ENCODE measurements at regions not wholly inside any gene's neighbourhood (a gene's known extent, or its start where the extent isn't known, plus 50 kb on each side); places are given as distances from the start of the nearest gene placed in this dataset.

DNA sequence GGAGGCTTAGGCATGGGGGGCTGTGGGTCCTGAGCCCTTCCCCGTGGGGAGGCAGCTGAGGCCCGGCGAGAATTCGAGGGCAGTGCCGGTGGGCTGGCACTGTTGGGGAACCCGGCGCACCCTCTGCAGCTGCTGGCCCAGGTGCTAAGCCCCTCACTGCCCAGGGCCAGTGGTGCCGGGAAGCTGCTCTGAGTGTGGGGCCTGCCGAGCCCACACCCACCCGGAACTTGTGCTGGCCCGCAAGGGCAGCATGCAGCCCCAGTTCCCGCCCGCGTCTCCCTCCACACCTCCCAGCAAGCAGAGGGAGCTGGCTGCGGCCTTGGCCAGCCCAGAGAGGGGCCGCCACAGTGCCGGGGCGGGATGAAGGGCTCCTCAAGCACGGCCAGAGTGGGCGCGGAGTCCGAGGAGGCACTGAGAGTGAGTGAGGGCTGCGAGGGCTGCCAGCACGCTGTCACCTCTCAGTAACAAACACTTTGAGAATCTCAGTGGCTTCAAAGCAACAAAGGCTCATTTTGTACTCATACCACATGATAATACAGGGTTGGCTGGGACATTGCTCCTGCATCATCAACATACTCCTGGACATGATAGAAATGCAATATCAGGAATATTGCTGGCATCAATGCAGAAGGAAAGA lies 265.7 kb upstream of the ANKRD55 start:
- no peak for DNase-seq (ENCODE audit: low read depth in 3 of 3, low spot score in 2 of 3)

DNA sequence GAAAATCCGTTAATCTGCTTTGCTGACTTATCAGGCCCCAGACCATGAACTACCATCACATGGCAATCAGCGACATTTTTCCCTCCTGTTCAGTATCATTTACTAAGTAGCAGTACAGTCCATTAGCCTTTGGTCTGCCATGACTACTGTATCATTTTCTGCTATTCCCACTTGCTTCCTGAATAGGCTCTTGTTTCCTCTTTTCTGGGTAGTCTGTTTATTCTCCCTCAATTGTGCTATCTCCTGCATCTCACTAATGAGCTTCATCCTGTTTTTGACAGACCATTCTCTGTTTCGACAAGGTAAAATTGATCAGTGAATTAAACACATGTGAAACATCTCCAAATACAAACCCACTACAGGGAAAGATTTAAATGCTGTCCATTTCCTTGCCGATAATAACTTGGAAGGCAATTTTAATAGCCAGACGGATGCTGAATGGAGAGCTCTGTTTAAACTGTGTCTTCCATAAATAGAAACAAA lies 263.5 kb upstream of the ANKRD55 start:
- DNase-seq (ENCODE audit: low read depth in 3 of 3, low spot score in 2 of 3): no peak

DNA sequence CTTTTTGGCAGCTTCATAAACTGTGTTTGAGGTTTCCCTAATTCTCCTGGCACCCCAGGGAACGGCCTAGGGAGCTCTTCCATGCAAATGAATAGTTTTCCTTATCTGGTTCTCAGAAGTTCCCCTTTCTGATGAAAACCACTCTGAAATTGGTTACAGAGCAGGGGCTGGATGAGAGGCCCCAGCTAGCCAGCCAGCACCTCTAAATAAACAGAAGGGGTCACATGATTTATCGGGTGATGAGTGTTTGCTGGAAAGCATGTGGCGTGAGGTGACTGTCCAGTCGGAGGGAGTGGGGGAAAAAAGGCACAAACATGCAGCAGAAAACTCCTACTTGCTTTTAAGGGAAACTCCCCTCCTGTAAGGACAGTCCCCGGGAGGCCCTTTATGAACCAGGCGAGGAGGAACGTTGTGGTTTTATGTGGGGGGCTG lies 261.2 kb upstream of the ANKRD55 start:
- no peak for DNase-seq (ENCODE audit: low read depth in 3 of 3, low spot score in 2 of 3)

DNA sequence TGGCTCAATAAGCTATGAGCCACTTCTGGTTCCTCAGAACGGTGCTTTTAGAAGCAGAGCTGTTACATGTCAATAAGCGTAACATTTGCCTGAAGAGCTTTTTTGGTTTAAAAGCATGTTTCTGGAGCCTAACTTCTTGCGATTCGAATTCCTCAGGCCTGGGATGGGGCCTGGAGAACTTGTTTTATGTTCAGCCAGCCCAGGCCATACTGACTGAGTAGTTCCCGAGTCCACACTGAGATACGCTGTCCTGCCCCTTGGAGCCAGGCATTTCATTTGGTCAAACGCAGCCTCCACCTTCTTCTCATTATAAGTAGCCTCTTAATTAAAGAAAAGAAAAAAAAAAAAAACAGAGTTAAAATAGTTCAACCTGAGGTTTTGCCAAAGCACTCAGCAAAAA lies 260.6 kb upstream of the ANKRD55 start:
- DNase-seq (ENCODE audit: low read depth in 3 of 3, low spot score in 2 of 3): no peak

DNA sequence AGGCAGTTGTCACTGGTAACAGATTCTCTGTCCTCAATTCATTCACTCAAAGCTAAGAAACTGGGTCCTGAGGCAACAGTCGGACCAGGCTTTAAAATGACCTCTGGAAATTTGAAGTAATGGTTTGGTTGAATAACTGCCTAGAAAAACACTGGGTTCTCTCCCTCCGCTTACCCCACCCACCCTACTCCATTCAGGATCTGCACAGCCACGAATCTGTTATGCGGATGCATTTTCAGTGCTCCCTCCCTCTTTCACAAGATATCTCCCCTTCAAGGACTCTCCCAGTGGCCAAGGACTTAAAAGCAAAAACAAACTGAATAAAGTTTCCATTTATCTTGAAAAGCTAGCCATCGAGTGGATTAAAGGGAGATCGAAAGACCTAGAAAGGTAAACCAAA lies 260.2 kb upstream of the ANKRD55 start:
- no peak for DNase-seq (ENCODE audit: low read depth in 3 of 3, low spot score in 2 of 3)

DNA sequence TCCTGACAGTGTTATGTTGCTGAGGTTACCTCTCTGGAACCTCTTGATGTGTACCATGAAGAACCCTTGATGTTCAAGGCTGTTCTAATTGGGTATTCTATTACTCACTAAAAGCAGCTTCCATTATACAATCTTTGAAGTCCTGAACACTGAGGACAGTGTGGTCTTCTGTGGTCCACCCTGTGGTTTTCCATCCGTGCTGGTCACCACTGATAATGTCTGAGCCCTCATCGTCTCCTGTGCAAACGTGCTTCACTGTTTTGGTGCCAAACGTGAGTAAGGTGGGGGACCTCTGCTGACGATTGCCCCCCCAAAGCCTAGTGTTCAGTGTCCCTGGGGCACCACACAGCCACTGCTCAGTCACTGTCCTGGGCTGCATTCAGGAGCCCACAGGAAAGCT lies 259.7 kb upstream of the ANKRD55 start:
- no peak for DNase-seq (ENCODE audit: low read depth in 3 of 3, low spot score in 2 of 3)

DNA sequence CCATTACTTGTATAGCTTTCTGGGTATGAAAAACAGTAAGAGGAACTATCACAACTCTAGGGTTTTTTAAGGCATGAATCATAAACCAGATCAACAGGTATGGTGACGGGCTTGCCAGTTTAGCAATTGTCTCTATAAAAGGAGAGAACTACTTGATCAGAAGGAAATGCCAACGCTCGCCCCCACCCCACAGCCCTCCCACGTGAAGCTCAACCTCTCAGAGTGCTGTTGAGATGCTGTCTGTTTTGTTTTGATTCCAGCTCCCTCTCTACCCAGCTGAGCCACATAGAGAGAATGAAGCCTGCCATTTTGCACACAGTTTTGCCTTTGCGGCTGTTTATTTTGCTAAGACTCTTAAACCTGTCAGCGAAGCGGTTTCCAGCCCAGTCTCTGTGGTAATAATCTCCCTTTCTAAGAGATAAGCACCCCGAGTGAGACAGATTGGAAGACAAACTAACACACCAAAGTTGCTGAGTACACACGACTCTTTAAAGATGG lies 257.9 kb upstream of the ANKRD55 start:
- DNase-seq (ENCODE audit: low read depth in 3 of 3, low spot score in 2 of 3): no peak

DNA sequence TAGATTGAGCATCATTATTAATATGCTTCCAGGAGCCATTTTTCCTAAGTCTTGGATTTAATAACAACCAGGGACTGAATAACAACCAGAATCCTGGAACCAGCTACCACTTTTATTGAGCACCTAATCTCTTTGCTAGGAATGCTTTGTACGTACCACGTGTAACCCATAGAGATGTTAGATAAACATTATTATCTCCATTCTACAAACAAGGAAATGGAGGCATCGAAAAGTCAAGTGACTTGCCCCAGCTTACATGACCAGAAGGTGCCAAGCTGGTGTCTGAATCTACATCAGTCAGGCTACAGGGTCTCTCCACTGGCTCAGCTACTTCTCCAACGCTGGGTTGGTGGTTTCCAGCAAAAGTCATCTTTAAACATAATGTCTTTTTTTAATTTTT lies 256.1 kb upstream of the ANKRD55 start:
- DNase-seq (ENCODE audit: low read depth in 3 of 3, low spot score in 2 of 3): no peak

DNA sequence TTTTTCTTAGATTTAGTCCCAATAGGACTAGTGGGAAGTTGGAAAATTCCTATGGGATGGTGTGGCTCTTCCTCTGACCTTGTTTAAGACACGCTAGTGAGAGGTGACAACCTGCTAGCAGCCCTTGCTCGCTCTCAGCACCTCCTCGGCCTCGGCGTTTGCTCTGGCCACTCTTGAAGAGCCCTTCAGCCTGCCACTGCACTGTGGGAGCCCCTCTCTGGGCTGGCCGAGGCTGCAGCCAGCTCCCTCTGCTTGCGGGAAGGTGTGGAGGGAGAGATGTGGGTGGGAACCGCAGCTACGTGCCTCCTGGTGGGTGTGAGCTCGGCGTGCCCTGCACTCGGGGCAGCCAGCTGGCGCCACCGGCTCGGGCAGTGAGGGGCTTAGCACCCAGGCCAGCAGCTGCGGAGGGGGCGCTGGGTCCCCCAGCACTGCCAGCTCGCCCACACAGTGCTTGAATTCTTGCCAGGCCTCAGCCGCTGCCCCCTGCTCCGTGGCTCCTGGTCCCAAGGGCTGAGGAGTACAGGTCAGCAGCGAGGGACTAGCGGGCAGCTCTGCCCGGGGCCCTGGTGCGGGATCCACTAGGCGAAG lies 254.5 kb upstream of the ANKRD55 start:
- no peak for DNase-seq (ENCODE audit: low read depth in 3 of 3, low spot score in 2 of 3)

DNA sequence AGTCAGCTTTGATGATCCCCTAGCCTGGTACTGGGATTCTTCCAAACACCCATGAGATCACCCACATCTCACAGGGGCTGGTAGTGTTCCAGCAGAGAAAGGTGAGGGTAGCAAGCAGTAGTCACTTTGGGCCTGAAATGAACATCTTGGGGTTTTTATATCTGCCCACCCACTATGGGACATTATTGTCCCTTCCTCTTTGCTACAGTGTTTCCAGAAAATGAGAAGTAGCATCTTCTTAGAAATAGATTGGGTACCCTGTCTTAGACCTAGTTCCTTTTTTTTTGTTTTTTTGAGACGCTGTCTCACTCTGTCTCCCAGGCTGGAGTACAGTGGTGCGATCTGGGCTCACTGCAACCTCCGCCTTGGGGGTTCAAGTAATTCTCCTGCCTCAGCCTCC lies 249.2 kb upstream of the ANKRD55 start:
- DNase-seq (ENCODE audit: low read depth in 3 of 3, low spot score in 2 of 3): no peak

DNA sequence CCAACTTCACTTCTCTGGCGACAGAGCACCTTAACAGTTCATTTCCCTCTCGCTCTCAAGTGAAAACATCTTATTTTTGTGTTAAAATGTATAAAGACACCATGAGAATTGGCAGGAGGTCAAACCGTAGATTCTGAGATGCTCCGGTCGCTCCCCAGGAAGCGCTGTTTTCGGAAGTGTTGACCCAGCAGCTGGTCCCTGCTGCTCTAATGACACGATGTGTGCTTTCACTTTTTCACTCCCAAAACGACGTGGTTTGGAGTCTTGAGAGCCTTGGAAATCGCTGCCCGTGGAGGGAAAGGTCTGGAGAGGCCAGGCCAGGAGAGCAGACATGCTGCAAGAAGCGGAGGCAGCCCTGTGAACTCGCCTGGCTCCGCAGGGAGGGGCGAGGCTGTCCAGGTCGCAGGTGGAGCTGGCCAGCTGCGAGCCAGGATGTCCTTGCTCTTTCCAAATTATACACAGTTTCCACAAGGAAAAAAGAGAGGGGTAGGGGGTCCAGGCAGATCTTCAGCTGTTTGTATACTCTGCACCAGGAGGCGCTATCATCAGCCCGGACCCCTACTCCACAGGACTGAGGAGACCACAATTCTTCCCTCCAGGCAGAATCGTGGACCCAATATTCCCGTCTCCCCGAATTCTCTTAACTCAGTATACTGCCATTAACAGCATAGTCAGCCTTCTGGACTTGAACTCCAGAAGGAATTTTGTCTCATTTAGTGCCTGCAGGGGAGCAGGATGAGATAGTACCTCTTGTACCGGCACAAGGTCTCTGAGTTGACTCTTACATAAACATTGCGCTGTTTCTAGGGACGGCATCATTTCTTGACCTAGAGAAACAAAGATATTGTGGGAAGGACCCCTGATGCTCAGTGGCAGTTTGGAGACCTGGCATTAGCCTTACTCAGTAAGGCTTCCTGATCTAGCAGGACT lies 248.6 kb upstream of the ANKRD55 start:
- peak; percentile 58 to 73 (median 64) for DNase-seq (ENCODE audit: low read depth in 3 of 3, low spot score in 2 of 3)

DNA sequence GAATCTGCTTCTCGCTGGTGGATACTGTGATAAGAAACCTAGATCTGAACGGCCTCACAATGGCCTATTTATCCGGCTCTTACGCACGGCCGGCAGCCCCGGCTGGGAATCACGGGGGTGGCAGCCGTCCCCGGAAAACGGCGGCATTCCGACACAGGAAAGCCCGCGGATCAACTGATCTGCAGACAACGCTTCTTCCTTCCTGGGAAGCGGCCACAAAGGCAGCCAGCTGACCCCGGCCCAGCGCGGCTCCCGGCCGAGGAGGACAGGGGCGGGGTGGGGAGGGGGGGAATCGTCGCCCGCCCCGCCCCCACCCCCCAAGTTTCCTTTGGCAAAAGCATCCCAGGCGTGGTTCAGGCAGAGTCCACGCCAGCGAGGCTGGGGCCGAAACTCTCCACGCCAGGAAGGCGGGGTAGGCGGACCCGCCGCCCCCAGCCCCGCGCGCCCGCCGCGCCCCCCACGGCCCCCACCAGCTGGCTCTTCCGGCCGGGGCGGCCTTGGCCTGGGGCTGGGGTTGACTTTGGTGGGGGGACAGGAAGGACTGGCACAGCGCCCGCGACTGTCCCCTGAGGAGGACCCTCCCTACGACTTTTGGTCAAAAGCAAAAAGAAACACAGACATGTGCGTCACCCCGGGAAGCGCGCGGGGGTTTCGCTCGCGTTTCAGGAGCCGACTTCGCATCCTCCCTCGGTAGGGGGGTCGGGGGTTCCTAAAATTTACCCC lies 247.7 kb upstream of the ANKRD55 start:
- peak in 2 of 3 donors; percentile 45 to 58 for DNase-seq (ENCODE audit: low read depth in 3 of 3, low spot score in 2 of 3)

DNA sequence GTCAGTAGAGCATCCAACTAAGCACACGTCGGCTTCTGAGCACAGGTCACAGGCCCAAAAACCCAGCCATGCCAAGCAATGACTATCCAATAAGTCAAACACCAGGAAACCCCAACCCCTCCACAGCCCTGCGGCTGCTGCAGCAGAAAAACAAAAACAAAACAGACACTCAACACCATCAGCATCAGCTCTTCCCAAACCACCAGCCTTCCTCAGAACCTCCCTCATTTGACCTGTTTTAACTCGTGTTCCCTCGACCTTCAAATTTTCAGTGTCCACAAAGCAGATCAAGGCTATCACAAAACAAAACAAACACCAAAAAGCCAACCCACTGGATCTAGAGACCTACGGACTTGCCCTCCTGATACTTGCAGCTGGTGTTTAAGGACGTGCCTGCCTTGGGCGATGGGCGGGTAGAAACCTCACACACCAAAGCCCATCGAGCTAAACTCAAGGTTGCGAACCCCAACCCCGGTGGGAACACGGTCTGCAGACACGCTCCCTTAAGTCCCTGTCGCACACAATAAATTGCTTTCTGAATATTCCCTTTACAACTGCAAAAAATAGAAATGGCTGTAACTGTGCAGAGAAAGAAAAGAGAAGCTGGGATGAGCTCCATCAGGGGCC lies 247.1 kb upstream of the ANKRD55 start:
- peak in 2 of 3 donors; percentile 61 to 63 for DNase-seq (ENCODE audit: low read depth in 3 of 3, low spot score in 2 of 3)

DNA sequence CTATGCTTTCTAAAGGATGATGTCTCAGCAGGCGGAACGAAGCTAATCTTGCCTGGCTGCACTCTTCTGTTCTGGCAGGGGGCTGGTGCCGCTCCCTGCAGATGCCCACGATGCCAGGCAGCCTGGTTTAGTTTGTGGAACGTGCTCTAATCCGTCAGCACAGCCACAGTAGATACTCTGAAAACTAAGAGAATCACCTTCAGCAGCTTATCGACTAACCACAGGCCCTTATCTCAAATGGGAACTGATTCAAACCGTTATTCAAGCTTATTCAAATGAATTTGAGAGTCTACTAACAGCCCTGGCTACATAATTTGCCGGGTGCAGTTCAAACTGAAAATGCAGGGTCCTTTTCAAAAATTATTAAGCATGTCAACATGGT lies 246.6 kb upstream of the ANKRD55 start:
- no peak for DNase-seq (ENCODE audit: low read depth in 3 of 3, low spot score in 2 of 3)

DNA sequence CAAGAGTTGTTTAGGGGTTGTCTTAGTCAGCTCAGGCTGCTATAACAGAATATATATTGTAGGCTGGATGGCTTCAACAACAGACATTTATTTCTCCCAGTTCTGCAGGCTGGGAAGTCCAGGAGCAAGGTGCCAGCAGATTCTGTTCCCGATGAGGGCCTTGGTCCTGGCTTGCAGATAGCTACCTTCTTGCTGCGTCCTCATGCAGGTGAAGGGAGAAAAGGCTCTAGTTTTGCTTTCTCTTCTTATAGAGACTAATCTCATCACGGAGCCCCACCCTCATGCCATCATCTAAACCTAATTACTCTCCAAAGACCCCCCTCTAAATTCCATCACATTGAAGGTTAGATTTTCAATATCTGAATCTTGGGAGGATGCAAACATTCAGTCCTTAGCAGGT lies 246.0 kb upstream of the ANKRD55 start:
- DNase-seq (ENCODE audit: low read depth in 3 of 3, low spot score in 2 of 3): no peak

DNA sequence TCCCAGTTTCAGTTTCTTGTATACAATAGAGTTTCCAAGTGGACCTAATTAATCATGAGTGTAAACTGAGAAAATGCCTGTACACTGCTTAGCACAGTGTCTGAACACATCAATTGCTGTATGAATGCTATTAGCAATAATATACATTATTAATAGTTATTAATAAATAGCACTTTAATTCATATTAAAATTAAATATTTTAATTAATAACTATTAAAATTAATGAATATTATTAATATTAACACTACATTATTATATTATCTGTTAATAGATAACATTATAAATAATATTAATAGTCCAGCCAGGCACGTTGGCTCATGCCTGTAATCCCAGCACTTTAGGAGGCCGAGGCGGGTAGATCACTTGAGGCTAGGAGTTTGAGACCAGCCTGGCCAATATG lies 244.9 kb upstream of the ANKRD55 start:
- DNase-seq (ENCODE audit: low read depth in 3 of 3, low spot score in 2 of 3): no peak

DNA sequence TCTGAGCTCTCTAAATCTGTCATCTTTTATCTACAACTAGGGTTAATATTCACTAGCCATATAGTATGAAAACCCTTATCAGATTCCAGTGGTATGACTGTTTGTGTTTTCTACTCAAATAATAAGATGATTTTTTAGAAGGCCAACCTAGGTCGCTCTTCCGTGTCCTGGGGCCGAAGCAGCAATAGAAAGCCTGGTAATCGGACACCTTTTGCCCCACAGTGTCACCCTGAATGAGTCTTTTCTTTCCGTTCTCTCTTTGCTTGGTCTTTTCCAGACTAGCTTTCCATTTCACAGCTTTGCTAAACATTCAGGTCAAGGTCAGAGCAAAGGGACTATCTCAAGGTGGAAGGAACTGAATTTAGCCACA lies 243.3 kb upstream of the ANKRD55 start:
- DNase-seq (ENCODE audit: low read depth in 3 of 3, low spot score in 2 of 3): no peak

DNA sequence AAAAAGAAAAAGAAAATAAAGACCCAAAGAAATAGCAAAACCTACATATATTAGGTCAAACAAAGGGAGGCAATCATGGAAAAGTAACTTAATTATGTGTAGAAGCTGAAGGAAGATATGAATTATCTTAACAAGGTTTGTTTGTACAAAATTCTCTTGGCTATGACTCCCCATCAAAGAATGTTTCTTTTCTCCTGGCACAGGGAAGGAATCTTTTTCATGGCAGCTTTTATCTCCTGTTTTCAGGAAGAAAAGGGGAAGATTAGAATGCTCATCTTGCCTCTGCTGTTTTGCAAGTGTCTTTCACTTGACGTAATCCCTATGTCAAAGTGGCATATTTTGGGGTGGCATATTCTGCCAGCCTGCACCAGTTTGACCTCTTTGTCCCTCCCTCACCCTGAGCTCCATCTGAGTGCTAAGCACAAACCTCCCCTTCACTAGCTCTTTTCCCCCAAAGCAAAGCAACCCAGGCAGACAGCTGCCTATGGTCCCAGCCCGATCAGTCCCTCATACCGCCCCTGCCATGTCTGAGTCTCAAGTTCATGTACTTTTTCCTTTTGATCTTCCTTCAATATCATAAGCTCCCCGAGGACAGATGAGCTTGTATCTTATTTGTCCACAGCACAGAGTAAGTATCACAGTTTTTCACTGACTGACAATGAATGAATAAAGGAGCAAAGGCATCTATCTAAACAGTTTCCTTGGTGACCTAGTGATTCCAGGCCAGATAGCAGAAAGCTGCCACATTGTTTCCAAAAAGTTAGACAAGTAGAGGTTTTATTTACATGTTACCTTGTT lies 242.8 kb upstream of the ANKRD55 start:
- DNase-seq (ENCODE audit: low read depth in 3 of 3, low spot score in 2 of 3): no peak

DNA sequence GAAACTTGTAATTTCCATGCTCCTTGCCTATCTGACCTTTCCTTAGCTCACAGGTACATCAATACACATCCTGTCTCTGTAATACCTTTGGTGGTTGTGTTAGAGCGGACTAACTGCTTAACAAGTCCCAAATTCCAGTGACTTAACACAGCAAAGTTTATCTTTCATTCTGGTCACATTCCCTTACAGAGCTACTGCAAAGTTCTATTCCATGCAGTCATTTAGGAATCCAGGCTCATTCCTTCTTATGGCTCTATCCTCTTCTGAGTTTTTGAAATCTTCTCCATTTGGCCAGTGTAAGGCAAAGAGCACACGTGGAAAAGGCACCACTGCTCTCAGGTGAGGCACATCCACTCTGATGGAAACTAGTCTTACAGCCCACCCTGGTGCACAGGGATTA lies 238.6 kb upstream of the ANKRD55 start:
- DNase-seq (ENCODE audit: low read depth in 3 of 3, low spot score in 2 of 3): no peak

DNA sequence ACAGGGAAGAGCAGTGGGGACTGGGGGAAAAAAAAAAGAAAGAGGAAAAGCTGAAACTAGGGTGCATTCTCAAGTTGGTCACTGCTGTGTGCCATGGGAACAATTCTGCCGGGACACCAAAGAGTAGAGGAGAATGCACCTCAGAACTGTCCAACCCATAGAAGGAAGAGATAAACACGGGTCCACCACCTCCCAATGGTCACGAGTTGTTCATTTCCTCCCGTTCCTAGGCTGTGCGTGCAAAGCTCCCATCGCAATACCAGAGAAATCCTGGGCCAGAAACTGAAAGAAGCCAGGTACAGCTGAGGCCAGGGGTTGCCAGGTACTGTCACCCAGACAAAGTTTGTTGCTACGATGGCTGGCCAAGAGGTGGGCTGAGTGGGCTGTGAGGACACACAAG lies 236.9 kb upstream of the ANKRD55 start:
- DNase-seq (ENCODE audit: low read depth in 3 of 3, low spot score in 2 of 3): no peak

All from right renal cortex interstitium (tissue), 3 donors.